ACC112 (cell line): ENCODE measurements at regions not wholly inside any gene's neighbourhood (a gene's known extent, or its start where the extent isn't known, plus 50 kb on each side); places are given as distances from the start of the nearest gene placed in this dataset.

Source experiments
- H2AFZ ChIP-seq: fragments of 200-600 bp; sonication (generic); one replicate; pipeline ENCODE4 v1.6.0; 2017; ENCODE audit warnings: antibody characterized with exemption, low read length; ENCODE audit not compliant: unreplicated experiment
- H3K27ac ChIP-seq: fragments of 200-600 bp; sonication (generic); 2 replicates; pipeline ENCODE4 v1.5.1; 2014; ENCODE audit warnings: low read depth, mild to moderate bottlenecking, antibody characterized with exemption, low read length, moderate library complexity
- H3K27me3 ChIP-seq: fragments of 200-600 bp; sonication (generic); 2 replicates; pipeline ENCODE4 v1.6.1; 2014; ENCODE audit warnings: mild to moderate bottlenecking, antibody characterized with exemption, low read length, moderate library complexity, mixed read lengths; ENCODE audit not compliant: insufficient read depth
- H3K36me3 ChIP-seq: fragments of 200-600 bp; sonication (generic); 2 replicates; pipeline ENCODE4 v1.6.1; 2016; ENCODE audit warnings: mild to moderate bottlenecking, antibody characterized with exemption, low read length, moderate library complexity, mixed read lengths; ENCODE audit not compliant: insufficient read depth
- H3K4me1 ChIP-seq: fragments of 200-600 bp; sonication (generic); one replicate; pipeline ENCODE4 v1.6.1; 2016; ENCODE audit warnings: low read length, mixed read lengths; ENCODE audit not compliant: insufficient read depth, unreplicated experiment, control insufficient read depth
- H3K4me3 ChIP-seq: fragments of 200-600 bp; sonication (generic); 2 replicates; pipeline ENCODE4 v1.5.1; 2014; ENCODE audit warnings: mild to moderate bottlenecking, low read depth, low read length
- H3K79me2 ChIP-seq: fragments of 200-600 bp; sonication (generic); one replicate; pipeline ENCODE4 v1.6.0; 2016; ENCODE audit warnings: low read length; ENCODE audit not compliant: control insufficient read depth, unreplicated experiment, insufficient read depth

DNA sequence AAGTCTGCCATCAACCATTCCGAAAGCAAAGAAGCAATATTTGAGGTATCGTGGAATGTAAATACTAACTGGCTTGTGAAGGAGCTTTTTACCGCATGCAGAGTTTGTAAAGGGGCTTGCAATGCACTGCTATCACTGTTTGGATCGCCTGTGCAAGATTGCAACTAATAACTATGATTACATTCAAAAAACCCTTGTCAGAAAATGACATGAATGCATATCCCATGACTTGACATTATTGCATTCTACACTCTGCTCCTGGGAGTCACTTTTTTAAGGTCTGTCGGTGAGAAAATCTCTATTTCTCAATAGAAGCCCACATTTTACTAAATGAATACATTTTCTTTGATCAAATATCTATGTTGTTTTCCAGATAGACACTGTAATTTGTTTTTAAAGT is 335.4 kb upstream of the SPTLC3 start:
- H3K27ac ChIP-seq = no peak overlapping the region
- H3K4me3 ChIP-seq = no peak overlapping the region
- H2AFZ ChIP-seq = no peak overlapping the region
- no peaks in the 10 kb centered on the region for H3K27me3 ChIP-seq
- no peaks in the 10 kb centered on the region for H3K36me3 ChIP-seq
- H3K79me2 ChIP-seq = no peaks in the 10 kb centered on the region
- H3K4me1 ChIP-seq = no peaks in the 10 kb centered on the region

GRCh38 chr20:12677925-12678324 is 330.8 kb upstream of the SPTLC3 start:
- no peak overlapping the region for H2AFZ ChIP-seq
- no peaks in the 10 kb centered on the region for H3K79me2 ChIP-seq
- no peaks in the 10 kb centered on the region for H3K27me3 ChIP-seq
- H3K27ac ChIP-seq = no peak overlapping the region
- no peaks in the 10 kb centered on the region for H3K36me3 ChIP-seq
- no peaks in the 10 kb centered on the region for H3K4me1 ChIP-seq
- H3K4me3 ChIP-seq = no peak overlapping the region

GRCh38 chr20:12679447-12679846 is 329.3 kb upstream of the SPTLC3 start:
- Histone ChIP-seq H3K79me2 (no peaks in the 10 kb centered on the region), H3K4me3 (no peak overlapping the region), H3K27me3 (no peaks in the 10 kb centered on the region), H3K36me3 (no peaks in the 10 kb centered on the region), H3K27ac (no peak overlapping the region), H2AFZ (no peak overlapping the region), H3K4me1 (no peaks in the 10 kb centered on the region)

DNA sequence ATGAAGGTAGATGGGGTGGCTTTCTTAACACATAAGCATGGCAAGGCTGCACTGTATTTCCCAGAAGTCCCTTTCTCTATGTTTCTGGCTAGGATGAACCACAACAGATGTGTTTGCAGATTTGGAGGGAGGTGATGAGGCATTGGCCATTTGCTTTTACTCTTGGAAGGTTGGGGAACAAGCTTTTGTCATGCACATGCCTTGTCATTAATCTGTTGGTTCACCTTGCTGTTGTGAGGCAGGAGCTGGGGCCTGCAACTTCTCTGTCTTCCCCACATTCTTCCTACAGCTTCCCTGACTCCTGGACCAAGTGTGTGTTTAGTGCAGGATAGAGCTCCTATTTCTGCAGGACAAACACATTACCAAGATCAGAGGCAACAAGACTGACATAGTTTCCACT is 326.2 kb upstream of the SPTLC3 start:
- no peaks in the 10 kb centered on the region for H3K27me3 ChIP-seq
- no peak overlapping the region for H3K4me3 ChIP-seq
- no peaks in the 10 kb centered on the region for H3K36me3 ChIP-seq
- H2AFZ ChIP-seq = no peak overlapping the region
- no peak overlapping the region for H3K27ac ChIP-seq
- H3K79me2 ChIP-seq = no peaks in the 10 kb centered on the region
- H3K4me1 ChIP-seq = no peaks in the 10 kb centered on the region

DNA sequence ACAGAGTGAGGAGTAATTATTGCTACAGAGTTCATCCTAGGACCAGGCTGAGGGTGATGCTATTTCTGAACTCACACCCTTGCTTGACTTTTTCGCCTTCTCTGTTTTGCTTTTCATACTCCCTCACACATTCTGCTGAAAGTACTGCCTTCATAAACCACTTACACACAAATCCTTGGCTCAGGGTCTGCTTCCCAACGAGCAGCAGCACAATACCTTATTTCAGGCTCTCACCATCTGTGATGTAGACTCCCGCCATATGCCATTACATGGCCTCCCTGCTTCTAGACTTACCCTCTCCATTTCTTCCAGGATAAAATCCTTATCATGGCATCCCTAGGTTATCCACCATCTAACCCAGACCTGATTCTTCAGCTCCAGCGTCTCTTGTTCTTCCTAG is 321.3 kb upstream of the SPTLC3 start:
- H3K4me1 ChIP-seq = no peaks in the 10 kb centered on the region
- H3K36me3 ChIP-seq = no peaks in the 10 kb centered on the region
- H3K27ac ChIP-seq = no peak overlapping the region
- no peaks in the 10 kb centered on the region for H3K79me2 ChIP-seq
- H3K27me3 ChIP-seq = no peaks in the 10 kb centered on the region
- no peak overlapping the region for H2AFZ ChIP-seq
- H3K4me3 ChIP-seq = no peak overlapping the region

DNA sequence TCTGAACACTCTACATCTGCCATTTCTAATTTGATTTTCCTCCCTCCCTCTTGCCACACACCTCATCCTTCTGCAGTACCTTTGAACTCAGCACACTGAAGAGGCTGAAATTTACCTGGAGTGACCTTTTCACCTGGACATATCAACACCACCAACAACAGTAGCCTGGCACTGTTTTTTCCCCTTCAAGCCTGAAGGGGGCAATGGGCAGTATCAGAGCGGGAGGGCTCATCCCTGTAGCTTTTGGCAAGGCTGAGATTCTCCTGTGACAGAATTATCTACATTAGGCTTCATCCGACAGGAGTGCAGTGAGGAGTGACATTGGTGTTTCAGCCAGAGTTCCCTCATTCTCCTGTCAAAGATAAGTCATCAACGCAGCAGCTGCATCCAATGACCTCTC is 312.8 kb upstream of the SPTLC3 start:
- H3K4me3 ChIP-seq = no peak overlapping the region

DNA sequence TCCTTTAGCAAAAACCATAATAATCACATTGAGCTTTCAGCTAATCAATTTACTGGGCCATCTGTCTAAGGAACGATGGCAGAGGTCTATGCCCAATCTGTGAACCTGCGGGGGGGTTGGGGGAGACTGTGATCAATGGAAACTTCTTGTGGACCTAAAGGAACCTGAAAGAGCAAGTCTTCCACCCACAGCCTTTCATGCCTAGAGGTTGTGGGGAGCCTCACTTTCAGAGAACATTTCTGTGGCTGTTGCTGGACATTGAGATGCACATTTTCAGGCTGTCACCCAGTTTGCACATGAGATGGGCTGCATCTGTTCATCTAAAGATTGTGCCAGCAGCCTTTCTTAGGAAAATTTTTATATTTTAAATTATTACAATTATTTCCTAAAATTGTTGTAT is 310.0 kb upstream of the SPTLC3 start:
- Histone ChIP-seq H3K36me3 (no peaks in the 10 kb centered on the region), H3K4me1 (no peaks in the 10 kb centered on the region)

More for the DNA sequence above, 312.8 kb upstream of the SPTLC3 start:
- Histone ChIP-seq H2AFZ (no peak overlapping the region), H3K4me1 (no peaks in the 10 kb centered on the region), H3K27me3 (no peaks in the 10 kb centered on the region), H3K36me3 (no peaks in the 10 kb centered on the region), H3K27ac (no peak overlapping the region), H3K79me2 (no peaks in the 10 kb centered on the region)

DNA sequence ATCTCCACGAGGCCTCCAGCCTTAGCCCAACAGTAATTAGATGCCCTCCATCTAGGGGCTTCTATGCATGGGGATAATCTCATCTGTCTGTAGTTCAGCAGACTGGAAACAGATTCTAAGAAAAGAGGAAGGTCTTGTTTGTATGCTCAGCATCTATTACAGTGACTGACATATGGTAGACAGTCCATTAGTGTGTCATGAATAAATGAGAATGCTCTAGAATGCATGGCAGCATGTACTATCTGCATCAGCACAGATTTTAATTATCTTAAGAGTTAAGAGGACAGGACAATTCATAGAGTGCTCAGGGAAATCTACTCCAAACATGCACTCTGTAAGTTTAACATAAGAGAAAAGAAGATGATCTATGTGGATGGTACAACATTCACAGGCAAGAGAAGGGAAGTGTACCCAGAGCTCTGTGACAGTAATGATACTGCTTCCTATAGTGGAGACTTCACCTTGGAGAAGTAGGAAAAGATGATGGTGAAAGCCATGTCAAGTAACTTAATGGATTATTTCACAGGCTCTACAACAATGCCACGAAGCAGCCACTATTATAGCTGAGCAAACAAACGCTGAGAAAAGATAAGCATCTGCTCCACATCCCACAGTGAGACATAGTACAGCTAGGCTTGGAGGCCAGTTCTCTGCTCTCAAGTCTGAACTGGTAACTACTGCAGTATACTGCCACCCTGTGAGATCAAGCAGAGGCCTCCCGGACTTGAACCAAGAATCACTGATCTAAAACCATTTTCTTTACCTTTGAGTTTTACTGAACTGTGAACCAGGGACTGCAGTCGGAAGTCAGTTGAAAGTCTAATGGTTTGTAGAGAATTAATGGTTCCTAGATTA is 309.2 kb upstream of the SPTLC3 start:
- Histone ChIP-seq H3K79me2 (no peaks in the 10 kb centered on the region), H2AFZ (no peak overlapping the region), H3K4me3 (no peak overlapping the region), H3K27me3 (no peaks in the 10 kb centered on the region), H3K4me1 (no peaks in the 10 kb centered on the region), H3K36me3 (no peaks in the 10 kb centered on the region), H3K27ac (no peak overlapping the region)

More for the DNA sequence above, 310.0 kb upstream of the SPTLC3 start:
- no peak overlapping the region for H3K27ac ChIP-seq
- no peak overlapping the region for H3K4me3 ChIP-seq
- no peaks in the 10 kb centered on the region for H3K79me2 ChIP-seq
- no peak overlapping the region for H2AFZ ChIP-seq
- H3K27me3 ChIP-seq = no peaks in the 10 kb centered on the region

DNA sequence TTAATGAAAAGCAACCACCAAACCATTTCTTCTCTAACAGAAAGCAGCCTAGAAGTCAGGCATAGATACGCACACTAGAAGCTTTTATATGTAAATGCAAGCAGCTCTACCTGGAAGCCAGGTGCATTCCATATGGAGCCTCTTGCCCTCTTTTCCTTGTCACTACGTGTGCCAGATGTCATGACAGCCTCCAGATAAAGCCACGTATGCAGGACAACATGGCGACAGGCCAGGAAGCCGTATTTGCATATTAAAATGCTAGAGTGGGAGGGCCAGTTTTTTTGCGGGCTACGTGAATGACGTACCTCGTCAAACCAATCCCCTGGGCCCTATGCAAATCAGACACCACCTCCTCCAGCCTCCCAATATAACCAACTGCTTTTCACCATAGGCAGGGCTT is 308.1 kb upstream of the SPTLC3 start:
- Histone ChIP-seq H3K4me1 (no peaks in the 10 kb centered on the region), H3K4me3 (no peak overlapping the region), H3K27ac (no peak overlapping the region), H3K79me2 (no peaks in the 10 kb centered on the region), H2AFZ (no peak overlapping the region), H3K36me3 (no peaks in the 10 kb centered on the region), H3K27me3 (no peaks in the 10 kb centered on the region)

DNA sequence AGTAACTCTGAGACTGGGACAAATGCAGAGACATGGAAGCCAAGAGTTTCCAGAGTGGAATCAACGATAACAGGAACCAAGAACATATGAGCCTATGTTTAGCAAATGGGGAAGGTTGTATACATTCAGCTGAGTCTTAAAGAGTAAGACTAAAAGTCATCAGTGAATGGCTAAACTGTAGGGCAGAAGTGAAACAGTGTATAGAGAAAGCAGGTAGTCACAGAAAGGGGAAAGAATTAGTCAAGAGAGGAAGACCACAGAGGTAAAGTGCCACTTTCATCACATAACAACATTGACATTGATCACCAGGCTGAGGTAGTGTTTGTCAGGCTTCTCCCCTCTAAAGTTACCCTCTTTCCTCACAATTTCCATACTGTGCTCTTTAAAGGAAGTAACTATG is 306.5 kb upstream of the SPTLC3 start:
- Histone ChIP-seq H3K36me3 (no peaks in the 10 kb centered on the region), H3K27me3 (no peaks in the 10 kb centered on the region), H3K4me3 (no peak overlapping the region), H3K4me1 (no peaks in the 10 kb centered on the region), H3K79me2 (no peaks in the 10 kb centered on the region), H3K27ac (no peak overlapping the region), H2AFZ (no peak overlapping the region)

GRCh38 chr20:12715371-12715770 is 293.4 kb upstream of the SPTLC3 start:
- Histone ChIP-seq H2AFZ (no peak overlapping the region), H3K27me3 (no peaks in the 10 kb centered on the region), H3K4me1 (no peaks in the 10 kb centered on the region), H3K4me3 (no peak overlapping the region), H3K36me3 (no peaks in the 10 kb centered on the region), H3K27ac (no peak overlapping the region), H3K79me2 (no peaks in the 10 kb centered on the region)
